Hepatocyte (in vitro differentiated cells): ENCODE measurements at regions not wholly inside any gene's neighbourhood (a gene's known extent, or its start where the extent isn't known, plus 50 kb on each side); places are given as distances from the start of the nearest gene placed in this dataset.

Experiments used
- DNase-seq: peaks from one replicate; pipeline ENCODE4 v3.0.0-alpha.2; 2016; ENCODE audit warnings: low spot score
- H2AFZ ChIP-seq: fragments of 200-600 bp; sonication (generic); 2 replicates; pipeline ENCODE4 v1.6.0; 2016; ENCODE audit warnings: antibody characterized with exemption, mild to moderate bottlenecking
- H3K27ac ChIP-seq: fragments of 200-600 bp; sonication (generic); 2 replicates; pipeline ENCODE4 v1.5.1; 2016; ENCODE audit warnings: mild to moderate bottlenecking
- H3K27me3 ChIP-seq: fragments of 200-600 bp; sonication (generic); 2 replicates; pipeline ENCODE4 v1.6.1; 2016
- H3K36me3 ChIP-seq: fragments of 200-600 bp; sonication (generic); replicated peaks from 2 replicates; pipeline ENCODE4 v1.5.1; 2016; ENCODE audit warnings: low read depth; ENCODE audit not compliant: insufficient read depth
- H3K4me1 ChIP-seq: fragments of 200-600 bp; sonication (generic); 2 replicates; pipeline ENCODE4 v1.5.1; 2016; ENCODE audit warnings: mild to moderate bottlenecking, moderate library complexity; ENCODE audit not compliant: insufficient read depth
- H3K4me2 ChIP-seq: fragments of 200-600 bp; sonication (generic); 2 replicates; pipeline ENCODE4 v1.6.0; 2016
- H3K4me3 ChIP-seq: fragments of 200-600 bp; sonication (generic); 2 replicates; pipeline ENCODE4 v1.5.1; 2016; ENCODE audit warnings: mild to moderate bottlenecking
- H3K79me2 ChIP-seq: fragments of 200-600 bp; sonication (generic); 2 replicates; pipeline ENCODE4 v1.6.0; 2017; ENCODE audit warnings: mild to moderate bottlenecking
- H3K9me2 ChIP-seq: fragments of 200-600 bp; sonication (generic); replicated peaks from 2 replicates; pipeline ENCODE4 v1.6.0; 2017; ENCODE audit warnings: mild to moderate bottlenecking; ENCODE audit not compliant: insufficient read depth
- H3K9me3 ChIP-seq: fragments of 200-600 bp; sonication (generic); 2 replicates; pipeline ENCODE4 v1.5.1; 2016; ENCODE audit warnings: low read depth, mild to moderate bottlenecking
- H4K20me1 ChIP-seq: fragments of 200-600 bp; sonication (generic); 2 replicates; pipeline ENCODE4 v1.6.0; 2016; ENCODE audit warnings: mild to moderate bottlenecking; ENCODE audit not compliant: insufficient read depth, poor library complexity, severe bottlenecking
- CTCF ChIP-seq: fragments of 200-600 bp; sonication (generic); IDR thresholded peaks from 2 replicates; pipeline ENCODE4 v1.5.1; 2016; ENCODE audit warnings: antibody characterized with exemption, mild to moderate bottlenecking; ENCODE audit not compliant: poor library complexity
- EZH2 ChIP-seq: fragments of 200-600 bp; sonication (generic); IDR thresholded peaks from 2 replicates; pipeline ENCODE4 v1.6.1; 2016; ENCODE audit warnings: antibody characterized with exemption, mild to moderate bottlenecking, borderline replicate concordance
- EZH2phosphoT487 ChIP-seq: fragments of 200-600 bp; sonication (generic); IDR thresholded peaks from one replicate; pipeline ENCODE4 v1.6.1; 2018; ENCODE audit warnings: antibody characterized with exemption, mild to moderate bottlenecking, low read depth, moderate library complexity; ENCODE audit not compliant: unreplicated experiment, severe bottlenecking
- WGBS: methylation state at CpG from one replicate; pipeline ENCODE4 v1.1.6; 2016; ENCODE audit warnings: low lambda C conversion rate; ENCODE audit errors: missing lambda C conversion rate; 5-methylcytosine and 5-hydroxymethylcytosine counted together

- Histone ChIP-seq H3K79me2 (no peaks in the 10 kb centered on the region), H3K4me1 (peaks cover 4% of the 10 kb centered on the region), H3K27me3 (no peaks in the 10 kb centered on the region), H3K9me3 (no peaks in the 10 kb centered on the region), H3K4me2 (no peak overlapping the region), H3K4me3 (no peak overlapping the region), H3K27ac (no peak overlapping the region), H3K9me2 (no peaks in the 10 kb centered on the region), H3K36me3 (no peaks in the 10 kb centered on the region), H4K20me1 (no peaks in the 10 kb centered on the region), H2AFZ (no peak overlapping the region)
- DNase-seq = no peak
- no peak for TF ChIP-seq EZH2
- TF ChIP-seq CTCF = no peak
- TF ChIP-seq EZH2phosphoT487 = no peak
Observed at GRCh38 chr2:145007960-145008263, 488.0 kb upstream of the ZEB2 start.

- Histone ChIP-seq H3K4me1 (no peaks in the 10 kb centered on the region), H3K27me3 (no peaks in the 10 kb centered on the region), H3K36me3 (no peaks in the 10 kb centered on the region), H3K4me2 (peak overlapping the region; percentile 15), H3K27ac (peak overlapping the region; percentile 9), H4K20me1 (no peaks in the 10 kb centered on the region), H3K79me2 (no peaks in the 10 kb centered on the region), H3K4me3 (no peak overlapping the region), H3K9me3 (no peaks in the 10 kb centered on the region), H2AFZ (no peak overlapping the region), H3K9me2 (no peaks in the 10 kb centered on the region)
- TF ChIP-seq EZH2 = no peak
- TF ChIP-seq EZH2phosphoT487 = no peak
- no peak for TF ChIP-seq CTCF
- WGBS = 67% methylated on average over 13 of the region's 13 CpGs
- peak; percentile 6 for DNase-seq
Observed at GRCh38 chr2:145007093-145007959, 487.4 kb upstream of the ZEB2 start.

GRCh38 chr2:145002624-145003023, 482.7 kb upstream of the ZEB2 start:
- no peak overlapping the region for H3K4me3 ChIP-seq
- TF ChIP-seq CTCF (no peak), EZH2phosphoT487 (no peak)
- DNase-seq = no peak
- no peaks in the 10 kb centered on the region for H3K9me2 ChIP-seq
- no peaks in the 10 kb centered on the region for H3K9me3 ChIP-seq
- no peaks in the 10 kb centered on the region for H4K20me1 ChIP-seq
- no peaks in the 10 kb centered on the region for H3K36me3 ChIP-seq
- no peaks in the 10 kb centered on the region for H3K27me3 ChIP-seq
- no peaks in the 10 kb centered on the region for H3K79me2 ChIP-seq
- no peak overlapping the region for H3K27ac ChIP-seq
- no peak overlapping the region for H3K4me2 ChIP-seq
- H3K4me1 ChIP-seq = no peaks in the 10 kb centered on the region
- 96% methylated on average over 1 of the region's 1 CpG for WGBS
- H2AFZ ChIP-seq = no peak overlapping the region

GRCh38 chr2:145000376-145000775, 480.5 kb upstream of the ZEB2 start:
- Histone ChIP-seq H3K9me3 (no peaks in the 10 kb centered on the region), H3K27ac (no peak overlapping the region), H4K20me1 (no peaks in the 10 kb centered on the region), H3K27me3 (no peaks in the 10 kb centered on the region), H2AFZ (no peak overlapping the region), H3K9me2 (no peaks in the 10 kb centered on the region), H3K79me2 (no peaks in the 10 kb centered on the region), H3K4me1 (no peaks in the 10 kb centered on the region), H3K36me3 (no peaks in the 10 kb centered on the region), H3K4me2 (no peak overlapping the region), H3K4me3 (no peak overlapping the region)
- TF ChIP-seq EZH2 (no peak), CTCF (no peak), EZH2phosphoT487 (no peak)
- no peak for DNase-seq
